Astrocyte (in vitro differentiated cells and primary cell): ENCODE measurements at regions not wholly inside any gene's neighbourhood (a gene's known extent, or its start where the extent isn't known, plus 50 kb on each side); places are given as distances from the start of the nearest gene placed in this dataset.

Experiments
- DNase-seq: peaks from one replicate; pipeline ENCODE4 v3.0.0-alpha.2; 2010; ENCODE audit warnings: low read depth
- FAIRE-seq: peaks from 2 replicates; lab custom pipeline; 2011; peaks lifted over from hg19 to GRCh38; lab: Jason Lieb, UNC
- H2AFZ ChIP-seq: 2 replicates; pipeline ENCODE4 v1.6.0; 2012; ENCODE audit warnings: low read depth, low read length, inconsistent platforms
- H3K27ac ChIP-seq: 2 replicates; pipeline ENCODE4 v1.5.1; 2011; ENCODE audit warnings: low read depth, low read length, inconsistent platforms
- H3K27me3 ChIP-seq: 2 replicates; pipeline ENCODE4 v1.6.0; 2011; ENCODE audit warnings: low read length, inconsistent platforms; ENCODE audit not compliant: insufficient read depth
- H3K36me3 ChIP-seq: 2 replicates; pipeline ENCODE4 v1.5.1; 2011; ENCODE audit warnings: low read length, inconsistent platforms; ENCODE audit not compliant: insufficient read depth
- H3K4me1 ChIP-seq: 2 replicates; pipeline ENCODE4 v1.5.1; 2011; ENCODE audit warnings: low read length, inconsistent platforms; ENCODE audit not compliant: insufficient read depth
- H3K4me2 ChIP-seq: 2 replicates; pipeline ENCODE4 v1.6.0; 2012; ENCODE audit warnings: low read length, inconsistent platforms
- H3K4me3 ChIP-seq: 2 replicates; pipeline ENCODE4 v1.5.1; 2011; ENCODE audit warnings: low read depth, mild to moderate bottlenecking, low read length, inconsistent platforms; ENCODE audit not compliant: insufficient read depth
- H3K79me2 ChIP-seq: 2 replicates; pipeline ENCODE4 v1.6.0; 2012; ENCODE audit warnings: mild to moderate bottlenecking, low read length, inconsistent platforms; ENCODE audit not compliant: insufficient read depth
- H3K9ac ChIP-seq: 2 replicates; pipeline ENCODE4 v1.6.0; 2012; ENCODE audit warnings: mild to moderate bottlenecking, low read length, inconsistent platforms
- H3K9me3 ChIP-seq: 2 replicates; pipeline ENCODE4 v1.5.1; 2012; ENCODE audit warnings: low read depth, mild to moderate bottlenecking, low read length, inconsistent platforms; ENCODE audit not compliant: insufficient read depth
- H4K20me1 ChIP-seq: 2 replicates; pipeline ENCODE4 v1.6.0; 2012; ENCODE audit warnings: low read length, inconsistent platforms; ENCODE audit not compliant: insufficient read depth
- H3K27ac Mint-ChIP-seq: one replicate; pipeline ENCODE4 v1.8.0; 2021; ENCODE audit warnings: mild to moderate bottlenecking, mixed read lengths; ENCODE audit not compliant: unreplicated experiment
- H3K27me3 Mint-ChIP-seq: one replicate; pipeline ENCODE4 v1.8.0; 2021; ENCODE audit warnings: low read depth, mixed read lengths; ENCODE audit not compliant: unreplicated experiment
- H3K36me3 Mint-ChIP-seq: one replicate; pipeline ENCODE4 v1.8.0; 2021; ENCODE audit warnings: low read depth, mixed read lengths; ENCODE audit not compliant: unreplicated experiment
- H3K4me1 Mint-ChIP-seq: one replicate; pipeline ENCODE4 v1.8.0; 2021; ENCODE audit warnings: low read depth, mixed read lengths; ENCODE audit not compliant: unreplicated experiment
- H3K4me3 Mint-ChIP-seq: one replicate; pipeline ENCODE4 v1.8.0; 2021; ENCODE audit warnings: mild to moderate bottlenecking, moderate library complexity, mixed read lengths; ENCODE audit not compliant: unreplicated experiment
- H3K9me3 Mint-ChIP-seq: one replicate; pipeline ENCODE4 v1.8.0; 2021; ENCODE audit warnings: mild to moderate bottlenecking, mixed read lengths; ENCODE audit not compliant: unreplicated experiment
- CTCF ChIP-seq: IDR thresholded peaks from 2 replicates; pipeline ENCODE4 v1.5.1; 2011; ENCODE audit warnings: low read depth, mild to moderate bottlenecking, inconsistent platforms, low read length, moderate library complexity; ENCODE audit not compliant: insufficient read depth
- EZH2 ChIP-seq: IDR thresholded peaks from 2 replicates; pipeline ENCODE4 v1.6.1; 2012; ENCODE audit warnings: mild to moderate bottlenecking, low read length, inconsistent platforms; ENCODE audit not compliant: insufficient read depth

DNA sequence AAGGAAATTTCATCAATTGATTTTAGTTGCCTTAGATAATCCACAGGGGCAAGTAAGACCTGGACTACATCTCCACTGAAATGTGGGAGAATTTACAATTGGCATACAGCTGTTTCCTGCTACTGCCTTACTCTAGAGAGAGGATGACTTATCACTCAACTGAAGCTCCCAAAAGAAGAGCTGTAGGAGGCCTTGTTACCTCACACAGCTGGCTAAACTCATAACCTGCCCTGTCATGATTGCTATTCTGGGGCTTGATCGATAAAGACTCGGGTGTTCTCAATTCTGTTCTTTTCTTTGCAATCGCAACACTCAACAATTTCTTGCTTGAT is 1396.4 kb downstream of the EFNB2 start:
- H3K9me3 ChIP-seq, result no peaks in the 10 kb centered on the region
- H3K4me3 ChIP-seq, result no peak overlapping the region
- FAIRE-seq (no peak), DNase-seq (no peak)
- H3K36me3 ChIP-seq, result no peaks in the 10 kb centered on the region
- Mint-ChIP-seq H3K27me3 (no peaks in the 10 kb centered on the region), H3K36me3 (no peaks in the 10 kb centered on the region), H3K9me3 (no peaks in the 10 kb centered on the region), H3K4me1 (no peaks in the 10 kb centered on the region), H3K4me3 (no peak overlapping the region), H3K27ac (no peak overlapping the region)
- no peak overlapping the region for H3K9ac ChIP-seq
- no peaks in the 10 kb centered on the region for H4K20me1 ChIP-seq
- no peaks in the 10 kb centered on the region for H3K4me1 ChIP-seq
- H3K79me2 ChIP-seq, result no peaks in the 10 kb centered on the region
- TF ChIP-seq CTCF (no peak), EZH2 (no peak)
- H3K27me3 ChIP-seq, result no peaks in the 10 kb centered on the region
- H3K27ac ChIP-seq, result no peak overlapping the region
- no peak overlapping the region for H2AFZ ChIP-seq
- H3K4me2 ChIP-seq, result peak overlapping the region; percentile 73

DNA sequence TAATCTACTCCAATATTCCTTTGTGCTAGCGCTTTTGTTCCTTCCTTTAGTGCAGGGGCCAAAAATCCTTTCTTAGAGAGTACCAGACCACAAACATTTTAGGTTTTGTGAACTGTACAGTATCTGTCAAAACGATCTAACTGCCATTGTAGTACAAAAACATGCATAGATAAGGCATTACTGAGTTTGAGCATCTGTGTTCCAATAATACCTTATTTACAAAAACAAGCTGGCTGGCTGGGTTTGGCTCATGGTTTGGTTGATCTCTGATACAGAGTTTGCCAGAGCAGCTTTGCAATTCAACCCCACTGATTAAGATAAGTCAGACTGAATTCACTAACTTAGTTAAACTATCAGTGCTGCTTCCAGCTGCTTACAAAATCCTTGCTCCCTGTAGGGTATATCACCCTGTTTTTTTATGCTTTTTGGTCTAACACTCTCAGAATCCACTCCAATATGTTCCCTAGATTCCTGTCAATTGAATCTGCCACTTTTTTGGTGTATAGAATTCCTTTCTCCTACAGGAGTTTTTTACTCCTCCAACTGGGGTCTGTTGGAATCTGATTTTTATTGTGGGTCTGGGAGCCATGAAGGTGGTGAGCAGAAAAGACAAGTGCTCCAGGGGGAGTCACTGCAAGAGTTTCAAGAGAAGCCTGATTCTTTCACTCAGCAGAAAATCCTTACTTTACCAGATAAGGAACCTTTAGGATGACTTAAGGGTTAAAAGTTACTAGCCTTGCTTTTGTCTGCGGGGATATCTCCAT is 1399.4 kb downstream of the EFNB2 start:
- H2AFZ ChIP-seq, result no peak overlapping the region
- H3K27me3 ChIP-seq, result no peaks in the 10 kb centered on the region
- DNase-seq (peak; percentile 41), FAIRE-seq (no peak)
- no peaks in the 10 kb centered on the region for H4K20me1 ChIP-seq
- no peaks in the 10 kb centered on the region for H3K27me3 Mint-ChIP-seq
- H3K9ac ChIP-seq, result no peak overlapping the region
- no peaks in the 10 kb centered on the region for H3K9me3 Mint-ChIP-seq
- H3K4me3 Mint-ChIP-seq, result no peak overlapping the region
- no peaks in the 10 kb centered on the region for H3K36me3 Mint-ChIP-seq
- no peaks in the 10 kb centered on the region for H3K9me3 ChIP-seq
- H3K79me2 ChIP-seq, result no peaks in the 10 kb centered on the region
- H3K4me1 ChIP-seq, result no peaks in the 10 kb centered on the region
- H3K27ac ChIP-seq, result no peak overlapping the region
- H3K4me1 Mint-ChIP-seq, result no peaks in the 10 kb centered on the region
- no peak overlapping the region for H3K27ac Mint-ChIP-seq
- TF ChIP-seq CTCF (no peak), EZH2 (no peak)
- no peak overlapping the region for H3K4me3 ChIP-seq
- no peaks in the 10 kb centered on the region for H3K36me3 ChIP-seq
- H3K4me2 ChIP-seq, result no peak overlapping the region

DNA sequence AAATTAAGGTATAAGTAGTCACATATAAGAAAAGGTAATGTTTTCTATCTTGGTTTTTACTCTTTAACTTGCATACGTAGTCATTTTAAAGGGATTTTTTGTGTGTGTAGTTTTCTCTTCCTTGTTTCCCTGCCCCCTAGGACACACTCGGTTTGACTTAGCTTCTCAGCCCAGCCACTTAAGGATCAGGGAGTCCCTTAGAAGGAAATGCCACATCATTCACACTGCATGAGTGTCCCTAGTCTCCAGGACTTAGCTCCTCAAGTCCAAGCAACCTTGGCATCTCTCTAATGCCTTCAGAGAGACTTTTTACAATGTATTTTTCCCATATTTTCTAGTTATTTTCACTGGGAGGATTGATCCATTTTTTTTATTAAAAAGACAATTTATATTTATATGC is 1407.7 kb downstream of the EFNB2 start:
- H3K4me1 ChIP-seq, result no peaks in the 10 kb centered on the region
- DNase-seq, result no peak
- Mint-ChIP-seq H3K36me3 (no peaks in the 10 kb centered on the region), H3K4me1 (peaks cover 2% of the 10 kb centered on the region), H3K27me3 (no peaks in the 10 kb centered on the region), H3K9me3 (no peaks in the 10 kb centered on the region), H3K4me3 (no peak overlapping the region), H3K27ac (no peak overlapping the region)
- no peaks in the 10 kb centered on the region for H3K79me2 ChIP-seq
- H3K36me3 ChIP-seq, result no peaks in the 10 kb centered on the region
- no peaks in the 10 kb centered on the region for H4K20me1 ChIP-seq
- H2AFZ ChIP-seq, result no peak overlapping the region
- no peak overlapping the region for H3K27ac ChIP-seq
- no peak overlapping the region for H3K4me2 ChIP-seq
- no peak for TF ChIP-seq EZH2
- TF ChIP-seq CTCF, result no peak
- FAIRE-seq, result no peak
- no peak overlapping the region for H3K9ac ChIP-seq
- H3K27me3 ChIP-seq, result no peaks in the 10 kb centered on the region
- H3K9me3 ChIP-seq, result no peaks in the 10 kb centered on the region
- H3K4me3 ChIP-seq, result no peak overlapping the region
